OCI-LY1 (cell line): ENCODE measurements at regions not wholly inside any gene's neighbourhood (a gene's known extent, or its start where the extent isn't known, plus 50 kb on each side); places are given as distances from the start of the nearest gene placed in this dataset.

ENCODE experiments used
- H2AFZ ChIP-seq: fragments of 200-600 bp; sonication (generic), shearing (Covaris generic); 2 replicates; pipeline ENCODE4 v1.6.0; 2014; ENCODE audit warnings: antibody characterized with exemption, mild to moderate bottlenecking, low read length
- H3F3A ChIP-seq: fragments of 200-600 bp; sonication (generic), shearing (Covaris generic); 2 replicates; pipeline ENCODE4 v1.6.0; 2014; ENCODE audit warnings: mild to moderate bottlenecking, antibody characterized with exemption, low read length, moderate library complexity; ENCODE audit not compliant: insufficient read depth
- H3K27ac ChIP-seq: fragments of 200-600 bp; sonication (generic); 2 replicates; pipeline ENCODE4 v1.5.1; 2014; ENCODE audit warnings: low read length, mixed run types, mild to moderate bottlenecking, low read depth; ENCODE audit not compliant: poor library complexity, severe bottlenecking
- H3K27me3 ChIP-seq: fragments of 200-600 bp; sonication (generic); 2 replicates; pipeline ENCODE4 v1.6.0; 2014; ENCODE audit warnings: antibody characterized with exemption, mild to moderate bottlenecking, low read length, moderate library complexity; ENCODE audit not compliant: insufficient read depth
- H3K36me3 ChIP-seq: fragments of 200-600 bp; sonication (generic); 2 replicates; pipeline ENCODE4 v1.6.1; 2014; ENCODE audit warnings: mild to moderate bottlenecking, antibody characterized with exemption, low read length, moderate library complexity, mixed read lengths; ENCODE audit not compliant: insufficient read depth
- H3K4me1 ChIP-seq: fragments of 200-600 bp; sonication (generic); 2 replicates; pipeline ENCODE4 v1.5.1; 2014; ENCODE audit warnings: mild to moderate bottlenecking, low read length, moderate library complexity; ENCODE audit not compliant: insufficient read depth, severe bottlenecking
- H3K4me2 ChIP-seq: fragments of 200-600 bp; sonication (generic), shearing (Covaris generic); 2 replicates; pipeline ENCODE4 v1.6.1; 2014; ENCODE audit warnings: low read length
- H3K4me3 ChIP-seq: fragments of 200-600 bp; sonication (generic); 2 replicates; pipeline ENCODE4 v1.5.1; 2014; ENCODE audit warnings: low read length, low read depth, mild to moderate bottlenecking, mixed read lengths; ENCODE audit not compliant: poor library complexity, severe bottlenecking
- H3K79me2 ChIP-seq: fragments of 200-600 bp; shearing (Covaris generic); 2 replicates; pipeline ENCODE4 v1.6.1; 2016; ENCODE audit warnings: mixed run types, low read length, mixed read lengths; ENCODE audit not compliant: insufficient read depth
- H3K9ac ChIP-seq: fragments of 200-600 bp; sonication (generic), shearing (Covaris generic); 2 replicates; pipeline ENCODE4 v1.6.1; 2014; ENCODE audit warnings: mild to moderate bottlenecking, low read length, mixed read lengths
- H3K9me2 ChIP-seq: fragments of 200-600 bp; sonication (generic), shearing (Covaris generic); 2 replicates; pipeline ENCODE4 v1.6.1; 2014; ENCODE audit warnings: low read depth, mild to moderate bottlenecking, low read length, mixed read lengths
- H3K9me3 ChIP-seq: fragments of 200-600 bp; shearing (Covaris generic); 2 replicates; pipeline ENCODE4 v1.6.1; 2014; ENCODE audit warnings: low read length, mixed read lengths
- H4K20me1 ChIP-seq: fragments of 200-600 bp; sonication (generic), shearing (Covaris generic); 2 replicates; pipeline ENCODE4 v1.6.0; 2016; ENCODE audit warnings: mild to moderate bottlenecking, low read length; ENCODE audit not compliant: insufficient read depth
- CTCF ChIP-seq: fragments of 200-600 bp; sonication (generic), shearing (Covaris generic); IDR thresholded peaks from 2 replicates; pipeline ENCODE4 v1.5.1; 2017; ENCODE audit warnings: mild to moderate bottlenecking, antibody characterized with exemption, low read length, moderate library complexity, mixed read lengths
- EZH2 ChIP-seq: fragments of 200-600 bp; sonication (generic), shearing (Covaris generic); IDR thresholded peaks from 2 replicates; pipeline ENCODE4 v1.8.0; 2017; ENCODE audit warnings: borderline replicate concordance, mixed run types, mild to moderate bottlenecking, antibody characterized with exemption, low read length, moderate library complexity, mixed read lengths

GRCh38 chr13:62706048-62706447, 1290.4 kb upstream of the PCDH20 start:
- Histone ChIP-seq H3K27me3 (no peaks in the 10 kb centered on the region), H3K4me3 (no peak overlapping the region), H3K36me3 (no peaks in the 10 kb centered on the region), H3F3A (no peaks in the 10 kb centered on the region), H3K9me2 (no peaks in the 10 kb centered on the region), H3K4me2 (no peak overlapping the region), H4K20me1 (no peaks in the 10 kb centered on the region), H3K27ac (no peak overlapping the region), H3K9me3 (no peaks in the 10 kb centered on the region), H3K79me2 (no peaks in the 10 kb centered on the region), H3K4me1 (peaks cover 12% of the 10 kb centered on the region), H3K9ac (no peak overlapping the region), H2AFZ (peak overlapping the region; percentile 65; the same call in 1 of the 2 replicates)
- TF ChIP-seq EZH2 (no peak), CTCF (no peak)

DNA sequence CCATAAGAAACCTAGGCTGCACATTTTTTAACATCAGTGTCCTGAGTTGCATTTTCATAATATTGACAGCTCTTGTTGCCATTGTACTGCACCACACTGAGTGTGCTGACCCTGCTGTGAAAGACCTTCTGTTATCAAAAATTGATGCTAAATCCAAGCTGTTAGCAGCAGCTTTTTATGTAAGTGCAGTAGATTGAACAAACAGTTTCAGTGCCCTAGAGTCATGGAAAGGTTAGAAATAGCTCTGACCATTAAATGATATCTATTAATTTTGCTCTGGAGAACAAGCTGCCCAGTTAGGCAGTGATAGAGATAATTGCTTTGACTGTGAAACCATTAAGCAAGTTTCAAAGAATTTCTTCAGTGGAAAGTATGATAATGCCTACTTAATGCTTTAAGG, 1289.2 kb upstream of the PCDH20 start:
- no peak overlapping the region for H3K27ac ChIP-seq
- no peak for TF ChIP-seq EZH2
- no peak for TF ChIP-seq CTCF
- H3K36me3 ChIP-seq = no peaks in the 10 kb centered on the region
- no peaks in the 10 kb centered on the region for H3F3A ChIP-seq
- H2AFZ ChIP-seq = peak overlapping the region; percentile 34; the same call in 1 of the 2 replicates
- H3K4me3 ChIP-seq = no peak overlapping the region
- peaks cover 8% of the 10 kb centered on the region for H3K4me1 ChIP-seq
- H3K9me3 ChIP-seq = no peaks in the 10 kb centered on the region
- H3K79me2 ChIP-seq = no peaks in the 10 kb centered on the region
- H3K9me2 ChIP-seq = no peaks in the 10 kb centered on the region
- no peaks in the 10 kb centered on the region for H3K27me3 ChIP-seq
- no peak overlapping the region for H3K4me2 ChIP-seq
- H4K20me1 ChIP-seq = no peaks in the 10 kb centered on the region
- H3K9ac ChIP-seq = no peak overlapping the region

- Histone ChIP-seq H3K4me2 (no peak overlapping the region), H3K9me2 (no peaks in the 10 kb centered on the region), H3K4me1 (peaks cover 8% of the 10 kb centered on the region), H3K36me3 (no peaks in the 10 kb centered on the region), H2AFZ (no peak overlapping the region), H4K20me1 (no peaks in the 10 kb centered on the region), H3K27me3 (no peaks in the 10 kb centered on the region), H3K9ac (no peak overlapping the region), H3K4me3 (no peak overlapping the region), H3F3A (no peaks in the 10 kb centered on the region), H3K27ac (no peak overlapping the region), H3K79me2 (no peaks in the 10 kb centered on the region), H3K9me3 (no peaks in the 10 kb centered on the region)
- no peak for TF ChIP-seq EZH2
- no peak for TF ChIP-seq CTCF
Measured at GRCh38 chr13:62702502-62702901, 1286.9 kb upstream of the PCDH20 start.
